Neuronal stem cell (in vitro differentiated cells): ENCODE measurements at regions not wholly inside any gene's neighbourhood (a gene's known extent, or its start where the extent isn't known, plus 50 kb on each side); places are given as distances from the start of the nearest gene placed in this dataset.
A peak's percentile ranks its signal among the peaks of the same experiment; 100 is the strongest.

ENCODE experiments used
- DNase-seq: peaks from one replicate; pipeline ENCODE4 v3.0.0-alpha.2; 2013; ENCODE audit warnings: low spot score
- H2AFZ ChIP-seq: one replicate; pipeline ENCODE4 v1.6.1; 2013; ENCODE audit warnings: mild to moderate bottlenecking, low read length, inconsistent platforms
- H2AK5ac ChIP-seq: 2 replicates; pipeline ENCODE4 v1.6.1; 2013; ENCODE audit warnings: low read depth, mild to moderate bottlenecking, inconsistent platforms, low read length, moderate library complexity, mixed read lengths
- H2BK120ac ChIP-seq: 2 replicates; pipeline ENCODE4 v1.6.1; 2013; ENCODE audit warnings: low read depth, mild to moderate bottlenecking, inconsistent platforms, low read length, moderate library complexity, mixed read lengths
- H2BK12ac ChIP-seq: one replicate; pipeline ENCODE4 v1.6.1; 2013; ENCODE audit warnings: low read length, inconsistent platforms
- H2BK15ac ChIP-seq: 2 replicates; pipeline ENCODE4 v1.6.1; 2013; ENCODE audit warnings: mild to moderate bottlenecking, low read length, inconsistent platforms, mixed read lengths
- H2BK5ac ChIP-seq: one replicate; pipeline ENCODE4 v1.6.1; 2013; ENCODE audit warnings: inconsistent platforms, mild to moderate bottlenecking, low read length, moderate library complexity
- H3K14ac ChIP-seq: one replicate; pipeline ENCODE4 v1.6.1; 2013; ENCODE audit warnings: low read length, inconsistent platforms
- H3K18ac ChIP-seq: 2 replicates; pipeline ENCODE4 v1.6.1; 2013; ENCODE audit warnings: low read length, inconsistent platforms
- H3K23ac ChIP-seq: 2 replicates; pipeline ENCODE4 v1.6.1; 2013; ENCODE audit warnings: low read depth, mild to moderate bottlenecking, mixed read lengths, low read length, inconsistent platforms; ENCODE audit not compliant: poor library complexity
- H3K27ac ChIP-seq: replicated peaks from 3 replicates; pipeline ENCODE4 v1.5.1; 2013; ENCODE audit warnings: low read length, inconsistent platforms
- H3K27me3 ChIP-seq, 3 experiments: 2 replicates each; pipeline ENCODE4 v1.6.1; 2013; ENCODE audit warnings: low read length in 3 of 3, mild to moderate bottlenecking in 2 of 3, inconsistent platforms in 1 of 3, low read depth in 1 of 3, mixed read lengths in 1 of 3, moderate library complexity in 1 of 3; ENCODE audit not compliant: control insufficient read depth in 3 of 3, insufficient read depth in 3 of 3
- H3K36me3 ChIP-seq, 2 donors: replicated peaks in 1 of 2; 2 replicates each; pipeline ENCODE4 v1.6.1; 2013; ENCODE audit warnings: low read length in 2 of 2; ENCODE audit not compliant: control insufficient read depth in 2 of 2, insufficient read depth in 2 of 2
- H3K4ac ChIP-seq: 2 replicates; pipeline ENCODE4 v1.6.1; 2013; ENCODE audit warnings: inconsistent platforms, mild to moderate bottlenecking, low read length, moderate library complexity
- H3K4me1 ChIP-seq, 2 donors: 1 replicate in 1 of 2; 2 replicates in 1 of 2; pipeline ENCODE4 v1.6.1; 2013; ENCODE audit warnings: low read length in 2 of 2, low read depth in 1 of 2; ENCODE audit not compliant: control insufficient read depth in 2 of 2, insufficient read depth in 1 of 2
- H3K4me2 ChIP-seq: one replicate; pipeline ENCODE4 v1.6.1; 2013; ENCODE audit warnings: mild to moderate bottlenecking, low read length, inconsistent platforms; ENCODE audit not compliant: insufficient read depth, poor library complexity, severe bottlenecking
- H3K4me3 ChIP-seq, 2 donors: 2 replicates each; pipeline ENCODE4 v1.5.1; 2013; ENCODE audit warnings: low read length in 2 of 2, mild to moderate bottlenecking in 2 of 2, inconsistent platforms in 1 of 2, moderate library complexity in 1 of 2
- H3K79me1 ChIP-seq: one replicate; pipeline ENCODE4 v1.6.1; 2013; ENCODE audit warnings: low read depth, mild to moderate bottlenecking, inconsistent platforms, low read length, moderate library complexity
- H3K9ac ChIP-seq: one replicate; pipeline ENCODE4 v1.6.1; 2013; ENCODE audit warnings: mild to moderate bottlenecking, low read depth, low read length, inconsistent platforms; ENCODE audit not compliant: poor library complexity
- H3K9me3 ChIP-seq, 2 donors: replicated peaks in 1 of 2; 2 replicates each; pipeline versions ENCODE3 to v1.6.1; 2013; ENCODE audit warnings: low read length in 2 of 2, mild to moderate bottlenecking in 2 of 2, inconsistent platforms in 1 of 2, low read depth in 1 of 2, mixed read lengths in 1 of 2, moderate library complexity in 1 of 2; ENCODE audit not compliant: control insufficient read depth in 2 of 2, insufficient read depth in 1 of 2
- H4K8ac ChIP-seq: one replicate; pipeline ENCODE4 v1.6.1; 2013; ENCODE audit warnings: low read depth, mild to moderate bottlenecking, inconsistent platforms, low read length, moderate library complexity
- H4K91ac ChIP-seq: one replicate; pipeline ENCODE4 v1.6.1; 2013; ENCODE audit warnings: low read length, low read depth, mild to moderate bottlenecking, inconsistent platforms; ENCODE audit not compliant: poor library complexity
- WGBS, 2 donors: extraction: QIAGEN DNeasy Blood & Tissue Kit; methylation state at CpG; one replicate each; pipeline ENCODE4 v1.1.7; 2013; ENCODE audit warnings: missing lambda C conversion rate in 2 of 2, mixed read lengths in 1 of 2; ENCODE audit not compliant: insufficient read length in 2 of 2, insufficient replicate concordance in 1 of 2; ENCODE audit errors: extremely low coverage in 2 of 2; 5-methylcytosine and 5-hydroxymethylcytosine counted together

DNA sequence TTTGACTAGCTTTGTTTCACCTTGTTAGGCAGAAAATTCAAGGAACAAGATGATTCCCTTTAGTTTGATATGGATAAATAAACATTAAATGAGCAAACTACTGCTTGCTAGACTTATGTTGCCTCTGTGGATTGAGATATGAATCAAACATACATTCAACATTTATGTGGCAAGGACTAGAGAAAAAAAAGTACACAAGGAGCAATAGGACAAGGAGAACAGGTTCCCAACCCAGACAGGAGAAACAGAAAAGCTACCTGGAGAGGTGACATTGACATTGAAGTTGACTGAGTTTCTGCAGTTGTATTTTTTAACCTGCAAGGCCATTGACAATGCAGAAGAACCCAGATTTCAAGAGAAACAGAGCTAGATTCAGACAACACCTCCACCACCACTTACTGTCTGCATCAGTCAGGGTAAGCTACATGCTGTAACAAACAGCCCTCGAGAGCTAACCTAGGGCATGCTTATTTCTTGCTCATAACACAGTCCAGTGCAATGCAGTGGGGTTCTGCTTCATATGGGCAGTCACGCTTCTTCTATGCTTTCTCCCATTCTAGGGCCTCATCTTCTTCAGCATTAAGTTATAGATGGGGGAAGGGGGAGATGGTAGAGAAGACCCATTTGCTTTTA is 180.9 kb upstream of the LYZL1 start:
- Histone ChIP-seq H4K91ac (no peak overlapping the region), H3K9ac (no peak overlapping the region), H2BK15ac (no peak overlapping the region), H3K27ac (no peak overlapping the region), H3K14ac (no peak overlapping the region), H3K9me3 (no peaks in the 10 kb centered on the region), H3K23ac (no peak overlapping the region), H2BK5ac (no peak overlapping the region), H3K4ac (no peak overlapping the region), H3K4me1 (no peaks in the 10 kb centered on the region), H4K8ac (no peak overlapping the region), H3K36me3 (no peaks in the 10 kb centered on the region), H2BK120ac (no peak overlapping the region), H3K4me2 (no peak overlapping the region), H3K18ac (no peak overlapping the region), H2AK5ac (no peak overlapping the region), H3K4me3 (no peak overlapping the region), H3K79me1 (no peaks in the 10 kb centered on the region), H2AFZ (no peak overlapping the region), H3K27me3 (no peaks in the 10 kb centered on the region), H2BK12ac (no peak overlapping the region)
- DNase-seq: no peak
- WGBS, 2 donors: no CpG with 5 or more reads among the region's 2 CpGs

DNA sequence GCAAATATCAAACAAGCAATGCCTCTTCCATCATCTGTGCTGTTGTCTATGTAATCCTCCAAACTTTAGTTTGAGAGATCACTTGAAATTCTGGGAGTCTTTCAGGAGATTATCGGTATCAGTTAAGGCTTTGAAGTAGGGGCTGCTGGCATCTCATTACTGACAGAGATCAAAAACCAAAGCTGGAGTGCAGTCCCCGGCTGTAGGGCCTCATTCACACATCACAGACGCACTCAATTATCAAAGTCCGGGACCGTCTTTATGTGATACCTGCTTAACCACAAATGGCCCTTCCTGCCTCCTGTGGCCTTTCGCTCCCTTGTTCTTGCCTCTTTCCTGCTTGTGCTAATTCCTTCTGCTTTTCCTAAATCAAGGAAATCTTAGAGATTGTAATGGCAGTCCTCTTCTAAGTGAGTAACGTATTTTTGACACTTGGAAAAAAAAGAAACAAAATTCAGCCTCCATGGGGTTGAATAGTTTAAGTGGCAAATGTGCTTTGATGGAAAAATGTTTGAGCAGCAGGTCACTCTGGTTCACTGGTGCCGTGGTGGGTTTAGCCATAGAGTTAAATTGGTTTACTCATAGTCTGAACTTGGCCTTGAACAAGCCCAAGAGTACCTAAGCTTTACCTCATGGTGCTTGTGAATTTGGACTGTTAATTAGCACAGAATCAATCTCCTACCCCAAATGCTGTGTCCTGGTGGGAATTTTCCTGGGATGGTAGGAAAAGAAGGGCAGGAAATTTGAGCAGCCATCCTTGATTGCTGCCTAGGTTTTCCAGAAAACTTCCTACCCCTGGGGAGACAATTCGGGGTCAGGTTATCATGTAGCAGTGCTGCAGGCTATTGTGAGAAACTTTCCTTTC is 178.9 kb upstream of the LYZL1 start:
- Histone ChIP-seq H3K4me2 (no peak overlapping the region), H2AFZ (no peak overlapping the region), H2BK5ac (no peak overlapping the region), H3K9ac (no peak overlapping the region), H2BK12ac (no peak overlapping the region), H4K8ac (no peak overlapping the region), H3K18ac (no peak overlapping the region), H4K91ac (no peak overlapping the region), H3K14ac (no peak overlapping the region), H2BK15ac (no peak overlapping the region), H2BK120ac (no peak overlapping the region), H3K4ac (no peak overlapping the region), H3K9me3 (no peaks in the 10 kb centered on the region), H3K79me1 (no peaks in the 10 kb centered on the region), H3K36me3 (no peaks in the 10 kb centered on the region), H3K4me1 (peaks cover 0 to 5% of the 10 kb centered on the region in 2 donors), H3K27ac (no peak overlapping the region), H3K23ac (no peak overlapping the region), H3K27me3 (no peaks in the 10 kb centered on the region), H3K4me3 (no peak overlapping the region), H2AK5ac (no peak overlapping the region)
- DNase-seq: no peak
- no CpG with 5 or more reads among the region's 9 CpGs for WGBS, 2 donors

- no peak overlapping the region for H3K9ac ChIP-seq
- H4K91ac ChIP-seq: no peak overlapping the region
- no peak overlapping the region for H3K27ac ChIP-seq
- no peaks in the 10 kb centered on the region for H3K9me3 ChIP-seq
- no peak overlapping the region for H2BK12ac ChIP-seq
- H3K4me3 ChIP-seq: no peak overlapping the region
- H2BK5ac ChIP-seq: no peak overlapping the region
- no peaks in the 10 kb centered on the region for H3K27me3 ChIP-seq
- DNase-seq: no peak
- H2BK15ac ChIP-seq: no peak overlapping the region
- H3K14ac ChIP-seq: no peak overlapping the region
- peak overlapping the region; percentile 75 for H2AFZ ChIP-seq
- H2BK120ac ChIP-seq: no peak overlapping the region
- no peak overlapping the region for H2AK5ac ChIP-seq
- H3K79me1 ChIP-seq: no peaks in the 10 kb centered on the region
- no peak overlapping the region for H3K18ac ChIP-seq
- H3K4me2 ChIP-seq: no peak overlapping the region
- no peak overlapping the region for H3K4ac ChIP-seq
- peaks cover 0 to 5% of the 10 kb centered on the region in 2 donors for H3K4me1 ChIP-seq
- no CpG with 5 or more reads among the region's 13 CpGs for WGBS, 2 donors
- H4K8ac ChIP-seq: no peak overlapping the region
- H3K36me3 ChIP-seq: no peaks in the 10 kb centered on the region
- no peak overlapping the region for H3K23ac ChIP-seq
Measured at GRCh38 chr10:29112827-29113615, 175.8 kb upstream of the LYZL1 start.

DNA sequence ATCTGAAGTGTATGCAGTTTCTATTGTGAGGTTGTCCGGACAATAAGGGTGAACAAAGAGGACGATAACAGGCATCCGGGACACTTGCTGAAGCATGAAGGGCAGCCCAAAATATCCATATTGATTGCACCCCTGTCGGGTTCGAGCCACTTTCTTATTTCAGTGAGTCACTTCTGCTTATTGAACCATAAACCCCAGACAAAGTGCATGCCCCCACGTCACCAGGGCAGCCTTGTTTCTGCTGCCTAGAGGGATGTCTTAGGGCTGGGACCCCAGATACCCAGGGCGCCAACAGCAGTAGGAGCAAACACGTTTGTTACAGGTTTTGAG is 175.3 kb upstream of the LYZL1 start:
- H2BK15ac ChIP-seq: no peak overlapping the region
- H2BK12ac ChIP-seq: no peak overlapping the region
- no peak overlapping the region for H2BK5ac ChIP-seq
- peak overlapping the region; percentile 75 for H2AFZ ChIP-seq
- H3K79me1 ChIP-seq: no peaks in the 10 kb centered on the region
- peaks cover 0 to 5% of the 10 kb centered on the region in 2 donors for H3K4me1 ChIP-seq
- H3K9me3 ChIP-seq: no peaks in the 10 kb centered on the region
- H3K4ac ChIP-seq: no peak overlapping the region
- H4K8ac ChIP-seq: no peak overlapping the region
- H3K4me3 ChIP-seq: no peak overlapping the region
- H4K91ac ChIP-seq: no peak overlapping the region
- no peak overlapping the region for H2BK120ac ChIP-seq
- no peak overlapping the region for H3K23ac ChIP-seq
- no peak overlapping the region for H3K18ac ChIP-seq
- no peak for DNase-seq
- no peak overlapping the region for H3K4me2 ChIP-seq
- H3K27me3 ChIP-seq: no peaks in the 10 kb centered on the region
- no CpG with 5 or more reads among the region's 8 CpGs for WGBS, 2 donors
- H3K9ac ChIP-seq: no peak overlapping the region
- no peak overlapping the region for H3K14ac ChIP-seq
- H3K36me3 ChIP-seq: no peaks in the 10 kb centered on the region
- H3K27ac ChIP-seq: no peak overlapping the region
- H2AK5ac ChIP-seq: no peak overlapping the region
